Body of pancreas (tissue), 4 donors: ENCODE measurements at regions not wholly inside any gene's neighbourhood (a gene's known extent, or its start where the extent isn't known, plus 50 kb on each side); places are given as distances from the start of the nearest gene placed in this dataset.

Experiments used
- ATAC-seq: fragments of 150-250 bp; one replicate; pipeline ENCODE4 v1.9.1; 2016
- DNase-seq, 4 donors: peaks; one replicate each; pipeline ENCODE4 v3.0.0-alpha.2; 2019
- H3K27ac ChIP-seq, 4 donors: fragments of 200-600 bp; sonication (generic); 1 replicate in 3 of 4; 2 replicates in 1 of 4; pipeline versions ENCODE4 v1.5.1 to v1.6.1; 2016 to 2019; ENCODE audit warnings: mild to moderate bottlenecking in 1 of 4, mixed read lengths in 1 of 4, moderate library complexity in 1 of 4
- H3K27me3 ChIP-seq, 2 donors: fragments of 200-600 bp; sonication (generic); one replicate each; pipeline ENCODE4 v1.6.0; 2016; ENCODE audit warnings: mild to moderate bottlenecking in 1 of 2
- H3K36me3 ChIP-seq, 2 donors: fragments of 200-600 bp; sonication (generic); replicated peaks in 1 of 2; 2 replicates each; pipeline ENCODE4 v1.5.1; 2016; ENCODE audit warnings: low read depth in 2 of 2; ENCODE audit not compliant: insufficient read depth in 1 of 2
- H3K4me1 ChIP-seq: fragments of 200-600 bp; sonication (generic); one replicate; pipeline ENCODE4 v1.6.0; 2016
- H3K4me3 ChIP-seq, 2 donors: fragments of 200-600 bp; sonication (generic); 1 replicate in 1 of 2; 2 replicates in 1 of 2; pipeline ENCODE4 v1.5.1; 2016 to 2019
- H3K9me3 ChIP-seq, 3 donors: fragments of 200-600 bp; sonication (generic); 1 replicate in 2 of 3; 2 replicates in 1 of 3; pipeline ENCODE4 v1.5.1; 2016
- CTCF ChIP-seq, 7 experiments: fragments of 450-650 bp in 4 of 7; fragments of 200-600 bp in 3 of 7; sonication (generic) in 3 of 7; IDR thresholded peaks; one replicate each; pipeline ENCODE4 v1.5.1; 2016 to 2019; ENCODE audit warnings: antibody characterized with exemption in 7 of 7
- POLR2A ChIP-seq, 3 donors: fragments of 450-650 bp; IDR thresholded peaks; one replicate each; pipeline ENCODE4 v1.6.1; 2016; ENCODE audit warnings: antibody characterized with exemption in 3 of 3, mild to moderate bottlenecking in 2 of 3
- WGBS, 2 donors: methylation state at CpG; one replicate each; pipeline ENCODE4 v1.1.5; 2017; 5-methylcytosine and 5-hydroxymethylcytosine counted together
- intact Hi-C: fragments of 100-400 bp; cut with DNase I; formaldehyde crosslinking; loops from one replicate; pipeline ENCODE4 v1.15.1; 2023

GRCh38 chr10:10612151-10612550 is 405.5 kb upstream of the CELF2 start:
- H3K9me3 ChIP-seq: no peaks in the 10 kb centered on the region

GRCh38 chr10:10613656-10614244 is 403.9 kb upstream of the CELF2 start:
- intact Hi-C loops: no loop called here
- WGBS, 2 donors: 51 to 58% methylated on average over 3 of the region's 3 CpGs
- DNase-seq (no peak), ATAC-seq (no peak)
- Histone ChIP-seq H3K9me3 (no peaks in the 10 kb centered on the region), H3K4me3 (no peak overlapping the region), H3K36me3 (no peaks in the 10 kb centered on the region), H3K27ac (no peak overlapping the region), H3K27me3 (no peaks in the 10 kb centered on the region), H3K4me1 (no peaks in the 10 kb centered on the region)
- TF ChIP-seq CTCF (IDR thresholded peaks at IDR 0.05) (no peak), POLR2A (IDR thresholded peaks at IDR 0.05) (no peak)

More at GRCh38 chr10:10612151-10612550, 405.5 kb upstream of the CELF2 start:
- H3K27ac ChIP-seq: no peak overlapping the region
- DNase-seq (no peak), ATAC-seq (no peak)
- WGBS, 2 donors: 56 to 62% methylated on average over 3 of the region's 3 CpGs
- no peaks in the 10 kb centered on the region for H3K4me1 ChIP-seq
- no peaks in the 10 kb centered on the region for H3K36me3 ChIP-seq
- intact Hi-C loops: no loop called here
- H3K4me3 ChIP-seq: no peak overlapping the region
- TF ChIP-seq CTCF (IDR thresholded peaks at IDR 0.05) (no peak), POLR2A (IDR thresholded peaks at IDR 0.05) (no peak)
- no peaks in the 10 kb centered on the region for H3K27me3 ChIP-seq

- H3K27me3 ChIP-seq: no peaks in the 10 kb centered on the region
- TF ChIP-seq CTCF (IDR thresholded peaks at IDR 0.05) (no peak), POLR2A (IDR thresholded peaks at IDR 0.05) (no peak)
- H3K36me3 ChIP-seq: no peaks in the 10 kb centered on the region
- no peak overlapping the region for H3K4me3 ChIP-seq
- H3K27ac ChIP-seq: no peak overlapping the region
- H3K4me1 ChIP-seq: no peaks in the 10 kb centered on the region
- DNase-seq (no peak), ATAC-seq (no peak)
- intact Hi-C loops: no loop called here
- WGBS, 2 donors: 57 to 67% methylated on average over 2 of the region's 2 CpGs
- H3K9me3 ChIP-seq: no peaks in the 10 kb centered on the region
Observed at GRCh38 chr10:10617686-10618085, 400.0 kb upstream of the CELF2 start.

GRCh38 chr10:10618139-10618538 is 399.5 kb upstream of the CELF2 start:
- ATAC-seq (no peak), DNase-seq (no peak)
- Histone ChIP-seq H3K27ac (no peak overlapping the region), H3K27me3 (no peaks in the 10 kb centered on the region), H3K4me1 (no peaks in the 10 kb centered on the region), H3K36me3 (no peaks in the 10 kb centered on the region), H3K9me3 (no peaks in the 10 kb centered on the region), H3K4me3 (no peak overlapping the region)
- no peak for TF ChIP-seq CTCF (IDR thresholded peaks at IDR 0.05)
- TF ChIP-seq POLR2A (IDR thresholded peaks at IDR 0.05): no peak
- WGBS, 2 donors: 53 to 67% methylated on average over 1 of the region's 1 CpG
- intact Hi-C loops: no loop called here

GRCh38 chr10:10623958-10624566 is 393.6 kb upstream of the CELF2 start:
- Histone ChIP-seq H3K36me3 (no peaks in the 10 kb centered on the region), H3K4me3 (no peak overlapping the region), H3K27ac (no peak overlapping the region), H3K27me3 (no peaks in the 10 kb centered on the region), H3K4me1 (no peaks in the 10 kb centered on the region), H3K9me3 (no peaks in the 10 kb centered on the region)
- TF ChIP-seq CTCF (IDR thresholded peaks at IDR 0.05): no peak
- no peak for TF ChIP-seq POLR2A (IDR thresholded peaks at IDR 0.05)
- peak; percentile 38 for ATAC-seq
- WGBS, 2 donors: 47 to 60% methylated on average over 6 of the region's 6 CpGs
- intact Hi-C loops: no loop called here
- peak in 1 of 4 donors; percentile 9 for DNase-seq
